ENCODE measurements at regions not wholly inside any gene's neighbourhood (a gene's known extent, or its start where the extent isn't known, plus 50 kb on each side); places are given as distances from the start of the nearest gene placed in this dataset.

DNA sequence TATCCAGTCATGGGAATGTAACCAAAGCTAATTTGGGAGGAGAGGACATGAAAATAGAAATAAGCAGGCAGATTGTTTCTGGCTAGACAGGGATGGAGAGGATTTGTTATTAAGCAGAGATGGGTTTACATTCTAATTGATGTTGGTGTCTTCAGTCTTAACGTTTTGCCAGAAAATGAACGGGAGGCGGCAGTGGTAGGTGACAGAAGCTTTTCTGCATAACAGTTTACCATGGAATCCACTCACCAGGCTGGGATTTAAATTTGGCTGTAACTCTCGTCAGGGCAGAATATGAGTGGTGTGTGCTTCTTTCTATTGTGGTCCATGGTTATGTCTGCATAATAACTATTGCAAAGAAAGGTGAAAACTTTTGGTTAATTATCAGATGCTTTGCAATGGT, 50.2 kb upstream of the OTX2 start:
- intact Hi-C loops (cut with micrococcal nuclease): no loop called here
- POLR2A ChIA-PET: no interaction called here
- CTCF ChIA-PET: no interaction called here

More for the DNA sequence above, 50.2 kb upstream of the OTX2 start:
- DNase-seq (ENCODE audit: low read depth, low spot score) (no peak), FAIRE-seq (no peak)
- Histone ChIP-seq H3K4me2 (ENCODE audit: insufficient read depth, low read length) (no peak overlapping the region), H3K4me1 (ENCODE audit: control insufficient read depth, extremely low read depth, insufficient read depth, low read length) (no peaks in the 10 kb centered on the region), H3K79me2 (ENCODE audit: control insufficient read depth, insufficient read depth, low read length) (no peaks in the 10 kb centered on the region), H3K9ac (replicated peaks; ENCODE audit: extremely low read depth, insufficient read depth, low read length) (no peak overlapping the region), H3K27ac (ENCODE audit: insufficient read depth, low read depth, low read length) (no peak overlapping the region), H3K4me3 (replicated peaks in 1 of 3; ENCODE audit: insufficient read depth in 1 of 3, low read depth in 1 of 3, low read length in 3 of 3) (no peak overlapping the region), H3K9me3 (replicated peaks; ENCODE audit: control insufficient read depth, insufficient read depth, low read length) (no peaks in the 10 kb centered on the region), H3K9me1 (replicated peaks; ENCODE audit: control insufficient read depth, extremely low read depth, insufficient read depth, low read length) (no peaks in the 10 kb centered on the region), H4K20me1 (replicated peaks; ENCODE audit: control insufficient read depth, extremely low read depth, insufficient read depth, low read length) (no peaks in the 10 kb centered on the region), H3K36me3 (ENCODE audit: control insufficient read depth in 2 of 2, extremely low read depth in 1 of 2, insufficient read depth in 2 of 2, low read length in 2 of 2) (no peaks in the 10 kb centered on the region), H2AFZ (ENCODE audit: low read depth, low read length) (no peak overlapping the region), H3K27me3 (ENCODE audit: control insufficient read depth in 2 of 2, insufficient read depth in 2 of 2, low read length in 2 of 2) (peaks cover 0 to 1% of the 10 kb centered on the region in 2 experiments)
- TF ChIP-seq POLR2AphosphoS5 (IDR thresholded peaks at IDR 0.05; ENCODE audit: insufficient read depth, low read depth, low read length) (no peak), FOS (IDR thresholded peaks at IDR 0.05; ENCODE audit: borderline replicate concordance, insufficient read depth, low read length) (no peak), POLR2A (IDR thresholded peaks at IDR 0.05; ENCODE audit: low read depth, low read length) (no peak), JUN (IDR thresholded peaks at IDR 0.05; ENCODE audit: borderline replicate concordance, insufficient read depth, insufficient read length, low read depth) (no peak)
- BruUV-seq (replicated peaks): no TSS peak
- dilution Hi-C loops (cut with MboI; ENCODE audit: extremely low pct_ligation_motif_present, low sequenced_read_pairs): no loop called here
